Type B pancreatic cell (in vitro differentiated cells): ENCODE measurements at regions not wholly inside any gene's neighbourhood (a gene's known extent, or its start where the extent isn't known, plus 50 kb on each side); places are given as distances from the start of the nearest gene placed in this dataset.

Experiments used
- DNase-seq: peaks from one replicate; pipeline ENCODE4 v3.0.0; 2021; ENCODE audit warnings: mixed read lengths; ENCODE audit not compliant: unreplicated experiment; ENCODE audit errors: extremely low spot score
- H3K27ac Mint-ChIP-seq: 2 replicates; pipeline ENCODE4 v1.8.0; 2021; ENCODE audit warnings: mild to moderate bottlenecking, mixed read lengths
- H3K27me3 Mint-ChIP-seq: 2 replicates; pipeline ENCODE4 v1.8.0; 2021; ENCODE audit warnings: mixed read lengths
- H3K36me3 Mint-ChIP-seq: 2 replicates; pipeline ENCODE4 v1.8.0; 2021; ENCODE audit warnings: mixed read lengths
- H3K4me1 Mint-ChIP-seq: one replicate; pipeline ENCODE4 v1.8.0; 2021; ENCODE audit warnings: mixed read lengths; ENCODE audit not compliant: unreplicated experiment
- H3K4me3 Mint-ChIP-seq: 2 replicates; pipeline ENCODE4 v1.8.0; 2021; ENCODE audit warnings: mild to moderate bottlenecking, mixed read lengths
- H3K9me3 Mint-ChIP-seq: 2 replicates; pipeline ENCODE4 v1.8.0; 2021; ENCODE audit warnings: mixed read lengths
- TF ChIP-seq, protein P1 (sequence below): fragments of 200-600 bp; sonication (generic); conservative IDR thresholded peaks from 2 replicates; pipeline ENCODE4 v1.5.0; 2021; ENCODE audit warnings: antibody characterized with exemption, mild to moderate bottlenecking

DNA sequence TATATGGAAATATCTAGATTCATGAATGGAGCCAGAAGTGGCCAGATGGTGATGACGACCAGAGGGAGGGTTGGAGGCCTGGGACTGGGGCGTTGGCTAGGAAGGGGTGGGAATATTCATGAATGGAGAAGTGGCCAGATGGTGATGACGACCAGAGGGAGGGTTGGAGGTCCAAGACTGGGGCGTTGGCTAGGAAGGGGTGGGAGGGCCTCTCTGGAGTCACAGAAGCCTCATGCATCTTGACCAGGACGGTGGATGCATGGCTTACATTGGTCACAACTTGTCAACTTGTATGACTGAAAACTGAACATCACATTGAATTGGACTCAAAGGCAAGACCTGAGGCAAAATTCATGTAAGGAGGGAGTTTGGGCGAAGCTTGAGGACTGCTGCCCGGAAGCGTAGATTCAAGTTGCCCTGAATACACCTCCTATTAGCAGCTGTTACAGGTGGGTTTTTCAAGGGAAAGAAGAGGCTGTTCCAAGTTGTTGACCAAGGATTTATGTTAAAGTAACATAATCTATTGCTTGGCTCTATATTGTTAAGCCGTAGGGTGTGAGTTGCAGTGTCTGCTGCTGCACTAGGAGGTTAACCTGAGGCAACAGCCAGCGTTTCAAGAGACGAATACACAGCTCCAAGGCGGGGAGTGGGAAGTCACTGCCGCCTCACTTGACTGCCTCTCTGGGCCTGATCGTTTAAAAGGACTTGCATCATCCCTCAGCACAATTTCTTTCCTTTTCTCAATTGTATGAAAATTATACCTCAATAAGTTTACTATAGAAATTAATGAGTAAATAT lies 55.1 kb upstream of the FAM20C start:
- Mint-ChIP-seq H3K27ac (no peak overlapping the region), H3K4me3 (no peak overlapping the region), H3K4me1 (peaks cover 5% of the 10 kb centered on the region), H3K36me3 (no peaks in the 10 kb centered on the region), H3K9me3 (peaks cover 4% of the 10 kb centered on the region), H3K27me3 (peaks cover 17% of the 10 kb centered on the region)
- TF ChIP-seq, protein P1, sequence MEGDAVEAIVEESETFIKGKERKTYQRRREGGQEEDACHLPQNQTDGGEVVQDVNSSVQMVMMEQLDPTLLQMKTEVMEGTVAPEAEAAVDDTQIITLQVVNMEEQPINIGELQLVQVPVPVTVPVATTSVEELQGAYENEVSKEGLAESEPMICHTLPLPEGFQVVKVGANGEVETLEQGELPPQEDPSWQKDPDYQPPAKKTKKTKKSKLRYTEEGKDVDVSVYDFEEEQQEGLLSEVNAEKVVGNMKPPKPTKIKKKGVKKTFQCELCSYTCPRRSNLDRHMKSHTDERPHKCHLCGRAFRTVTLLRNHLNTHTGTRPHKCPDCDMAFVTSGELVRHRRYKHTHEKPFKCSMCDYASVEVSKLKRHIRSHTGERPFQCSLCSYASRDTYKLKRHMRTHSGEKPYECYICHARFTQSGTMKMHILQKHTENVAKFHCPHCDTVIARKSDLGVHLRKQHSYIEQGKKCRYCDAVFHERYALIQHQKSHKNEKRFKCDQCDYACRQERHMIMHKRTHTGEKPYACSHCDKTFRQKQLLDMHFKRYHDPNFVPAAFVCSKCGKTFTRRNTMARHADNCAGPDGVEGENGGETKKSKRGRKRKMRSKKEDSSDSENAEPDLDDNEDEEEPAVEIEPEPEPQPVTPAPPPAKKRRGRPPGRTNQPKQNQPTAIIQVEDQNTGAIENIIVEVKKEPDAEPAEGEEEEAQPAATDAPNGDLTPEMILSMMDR = no peak
- peak; percentile 31 for DNase-seq

DNA sequence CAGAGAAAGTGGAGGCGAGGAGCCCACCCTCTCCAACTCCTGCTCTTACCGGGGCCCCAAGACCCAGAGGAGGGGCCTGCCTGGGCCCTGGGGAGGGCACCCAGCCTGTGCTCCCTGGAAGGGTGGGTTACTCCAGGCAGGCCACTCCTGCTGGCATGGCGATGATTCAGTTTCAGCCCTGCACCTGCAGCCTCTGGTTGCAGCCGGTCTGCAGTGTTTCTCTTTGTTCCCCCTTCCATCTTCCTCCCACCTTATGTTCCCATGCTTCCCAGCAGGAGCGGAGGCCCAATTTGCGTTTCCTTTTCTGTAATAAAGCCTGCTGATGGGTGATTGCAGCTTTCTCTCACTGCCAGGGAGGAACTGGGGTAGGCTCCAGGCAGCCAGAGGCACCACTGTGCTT lies 53.2 kb upstream of the FAM20C start:
- DNase-seq = no peak
- H3K4me1 Mint-ChIP-seq = peaks cover 5% of the 10 kb centered on the region
- H3K27me3 Mint-ChIP-seq = peaks cover 12% of the 10 kb centered on the region
- peaks cover 4% of the 10 kb centered on the region for H3K9me3 Mint-ChIP-seq
- no peak overlapping the region for H3K27ac Mint-ChIP-seq
- H3K36me3 Mint-ChIP-seq = no peaks in the 10 kb centered on the region
- H3K4me3 Mint-ChIP-seq = no peak overlapping the region
- TF ChIP-seq, protein P1 = no peak

DNA sequence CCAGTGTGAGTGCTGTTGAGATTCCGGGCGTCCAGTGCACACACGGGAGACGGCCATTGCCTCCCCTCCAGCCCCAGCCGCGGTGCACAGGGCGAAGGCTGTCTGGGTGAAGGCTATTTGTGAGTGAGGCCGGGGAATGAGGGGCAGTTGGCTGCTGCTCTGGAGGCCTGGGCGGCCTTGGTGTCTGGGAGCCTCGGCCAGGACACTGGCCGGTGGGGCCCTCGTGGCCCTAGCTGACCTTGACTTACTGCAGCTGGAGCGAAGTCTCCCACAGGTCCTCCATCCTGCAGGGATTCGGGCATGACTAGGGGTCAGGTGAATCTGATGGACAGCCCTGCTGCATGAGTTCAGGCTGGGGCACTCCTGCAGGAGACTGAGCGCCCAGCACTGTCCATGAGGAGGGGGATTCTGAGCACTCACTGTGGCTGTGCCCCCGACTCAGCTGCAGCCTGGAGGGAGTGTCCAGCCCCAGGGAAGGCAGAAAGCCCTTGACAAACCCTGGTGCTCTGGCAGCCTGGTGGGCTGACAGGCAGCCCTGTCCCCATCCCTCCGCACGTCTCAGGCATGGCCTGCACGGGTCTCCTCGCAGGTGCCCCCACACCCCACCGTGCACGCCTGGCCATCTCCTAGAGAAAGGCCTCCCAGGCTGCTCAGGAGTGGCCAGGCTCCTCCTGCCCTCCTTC lies 52.7 kb upstream of the FAM20C start:
- TF ChIP-seq, protein P1 = no peak
- Mint-ChIP-seq H3K4me1 (peaks cover 5% of the 10 kb centered on the region), H3K27me3 (peaks cover 12% of the 10 kb centered on the region)

DNA sequence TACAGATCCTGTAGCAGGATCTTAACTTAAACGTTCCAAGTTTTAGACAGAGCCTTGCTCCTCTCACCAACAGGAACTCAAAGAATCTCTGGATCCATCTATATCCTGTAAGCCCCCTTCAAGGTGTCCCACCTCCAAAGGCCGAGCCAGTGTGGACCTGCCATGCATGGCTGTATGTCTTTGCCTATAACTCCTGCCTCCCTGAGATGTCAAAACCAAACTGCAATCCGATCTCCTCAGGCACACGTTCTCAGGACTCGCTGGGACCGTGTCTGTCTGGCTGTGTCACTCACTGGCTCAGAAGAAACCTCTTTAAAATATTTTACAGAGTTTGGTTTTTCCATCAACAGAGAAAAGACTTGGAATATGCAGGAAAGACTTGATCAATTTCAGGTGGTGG lies 51.4 kb upstream of the FAM20C start:
- Mint-ChIP-seq H3K4me3 (no peak overlapping the region), H3K4me1 (peaks cover 5% of the 10 kb centered on the region), H3K9me3 (peaks cover 4% of the 10 kb centered on the region), H3K36me3 (no peaks in the 10 kb centered on the region), H3K27ac (no peak overlapping the region), H3K27me3 (peaks cover 10% of the 10 kb centered on the region)
- TF ChIP-seq, protein P1 = no peak
- DNase-seq = no peak

More for the DNA sequence above, 52.7 kb upstream of the FAM20C start:
- Mint-ChIP-seq H3K27ac (no peak overlapping the region), H3K36me3 (no peaks in the 10 kb centered on the region), H3K4me3 (no peak overlapping the region), H3K9me3 (peaks cover 4% of the 10 kb centered on the region)
- no peak for DNase-seq

DNA sequence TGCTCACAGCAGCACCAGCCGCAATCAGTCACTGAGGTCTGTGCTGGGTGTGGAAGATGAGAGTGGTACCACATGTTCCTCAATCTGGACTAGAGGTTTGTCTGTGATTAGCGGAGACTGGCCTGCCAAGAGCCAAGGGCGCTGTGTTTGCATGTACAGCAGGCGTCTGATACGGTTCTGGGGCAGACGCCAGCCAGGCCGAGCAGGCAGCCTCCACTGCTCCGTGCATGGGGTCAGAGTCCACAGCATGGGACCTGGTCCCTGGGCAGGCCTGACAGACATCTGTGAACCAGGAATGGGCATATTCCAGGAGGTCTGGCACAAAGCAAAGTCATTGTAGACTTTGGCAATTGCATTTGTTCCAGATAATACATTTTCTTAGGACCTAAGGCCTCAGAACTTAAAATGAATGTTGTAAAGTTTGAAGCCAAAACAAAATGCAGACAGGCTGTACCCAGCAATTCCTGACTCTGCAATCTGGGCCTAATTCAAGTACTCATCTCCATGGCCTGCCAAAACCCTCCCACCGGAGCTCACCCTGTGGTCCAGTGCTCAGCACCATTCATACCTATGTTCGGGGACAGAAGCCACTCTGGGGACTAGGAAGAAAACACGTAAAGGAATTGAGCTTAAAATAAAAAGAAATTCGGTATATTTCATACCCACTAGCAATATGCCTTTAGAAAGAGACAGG lies 50.0 kb upstream of the FAM20C start:
- H3K27ac Mint-ChIP-seq = no peak overlapping the region
- no peak overlapping the region for H3K4me3 Mint-ChIP-seq
- peaks cover 5% of the 10 kb centered on the region for H3K4me1 Mint-ChIP-seq
- no peaks in the 10 kb centered on the region for H3K27me3 Mint-ChIP-seq
- peaks cover 3% of the 10 kb centered on the region for H3K36me3 Mint-ChIP-seq
- H3K9me3 Mint-ChIP-seq = no peaks in the 10 kb centered on the region
- TF ChIP-seq, protein P1 = no peak
- DNase-seq = no peak
